SK-N-SH treated with all-trans-retinoic acid at 6 μM for 48 hours (cell line): ENCODE measurements at regions not wholly inside any gene's neighbourhood (a gene's known extent, or its start where the extent isn't known, plus 50 kb on each side); places are given as distances from the start of the nearest gene placed in this dataset.

Source experiments
- ARNTL ChIP-seq: fragments of 450-650 bp; formaldehyde crosslinking; IDR thresholded peaks from 2 replicates; pipeline ENCODE4 v1.5.0; 2020; ENCODE audit warnings: low read depth, mild to moderate bottlenecking, moderate library complexity, borderline replicate concordance
- BACH2 ChIP-seq: fragments of 250-450 bp; sonication (Bioruptor Pico); IDR thresholded peaks from 2 replicates; pipeline ENCODE4 v1.9.0; 2021; ENCODE audit warnings: mild to moderate bottlenecking, borderline replicate concordance
- CREB5 ChIP-seq: fragments of 250-450 bp; sonication (Bioruptor Pico); IDR thresholded peaks from 2 replicates; pipeline ENCODE4 v1.5.1; 2020; ENCODE audit warnings: low read depth, mild to moderate bottlenecking, moderate library complexity
- CSRNP3 ChIP-seq: fragments of 250-450 bp; sonication (Bioruptor Pico); IDR thresholded peaks from 2 replicates; pipeline ENCODE4 v1.5.1; 2021; ENCODE audit warnings: mild to moderate bottlenecking, moderate library complexity
- ESRRG ChIP-seq: fragments of 250-450 bp; sonication (Bioruptor Pico); IDR thresholded peaks from 2 replicates; pipeline ENCODE4 v1.6.1; 2021; ENCODE audit warnings: mild to moderate bottlenecking
- ISL1 ChIP-seq: fragments of 250-450 bp; sonication (Bioruptor Pico); IDR thresholded peaks from 2 replicates; pipeline ENCODE4 v2.1.2; 2022; ENCODE audit warnings: mild to moderate bottlenecking, moderate library complexity
- PATZ1 ChIP-seq: fragments of 250-450 bp; sonication (Bioruptor Pico); IDR thresholded peaks from 2 replicates; pipeline ENCODE4 v1.8.0; 2020; ENCODE audit warnings: mild to moderate bottlenecking, moderate library complexity, borderline replicate concordance
- POU6F1 ChIP-seq: fragments of 250-450 bp; sonication (Bioruptor Pico); IDR thresholded peaks from 2 replicates; pipeline ENCODE4 v1.8.0; 2021; ENCODE audit warnings: low read depth, mild to moderate bottlenecking, moderate library complexity, borderline replicate concordance
- PPARA ChIP-seq: fragments of 250-450 bp; sonication (Bioruptor Pico); IDR thresholded peaks from 2 replicates; pipeline ENCODE4 v1.5.0; 2020; ENCODE audit warnings: mild to moderate bottlenecking, borderline replicate concordance
- TOX ChIP-seq: fragments of 250-450 bp; sonication (Bioruptor Pico); IDR thresholded peaks from 2 replicates; pipeline ENCODE4 v1.8.0; 2021; ENCODE audit warnings: mild to moderate bottlenecking, moderate library complexity, borderline replicate concordance
- TSHZ2 ChIP-seq: fragments of 250-450 bp; sonication (Bioruptor Pico); IDR thresholded peaks from 2 replicates; pipeline ENCODE4 v1.5.0; 2020; ENCODE audit warnings: mild to moderate bottlenecking, moderate library complexity
- ZFP3 ChIP-seq: fragments of 250-450 bp; sonication (Bioruptor Pico); IDR thresholded peaks from 2 replicates; pipeline ENCODE4 v1.5.0; 2020; ENCODE audit warnings: mild to moderate bottlenecking, moderate library complexity
- ZFP30 ChIP-seq: fragments of 450-650 bp; formaldehyde crosslinking; IDR thresholded peaks from 2 replicates; pipeline ENCODE4 v1.5.0; 2022; ENCODE audit warnings: mild to moderate bottlenecking, moderate library complexity

- TF ChIP-seq BACH2 (CRISPR knock-in tag): no peak
- no peak for TF ChIP-seq POU6F1 (CRISPR knock-in tag)
- TF ChIP-seq ZFP30: no peak
- TF ChIP-seq ISL1 (CRISPR knock-in tag): no peak
- no peak for TF ChIP-seq PATZ1 (CRISPR knock-in tag)
- no peak for TF ChIP-seq ESRRG (CRISPR knock-in tag)
- no peak for TF ChIP-seq ARNTL
- TF ChIP-seq TSHZ2 (CRISPR knock-in tag): no peak
- no peak for TF ChIP-seq CREB5 (CRISPR knock-in tag)
- TF ChIP-seq CSRNP3 (CRISPR knock-in tag): no peak
- no peak for TF ChIP-seq PPARA (CRISPR knock-in tag)
- TF ChIP-seq ZFP3: no peak
- no peak for TF ChIP-seq TOX
Observed at GRCh38 chr17:77304051-77304745, 163.4 kb downstream of the SEC14L1 start.
